Testis (tissue), 2 donors: ENCODE measurements at regions not wholly inside any gene's neighbourhood (a gene's known extent, or its start where the extent isn't known, plus 50 kb on each side); places are given as distances from the start of the nearest gene placed in this dataset.

Source experiments
- POLR2A ChIP-seq: fragments of 450-650 bp; IDR thresholded peaks from one replicate; pipeline ENCODE4 v1.6.1; 2017; ENCODE audit warnings: antibody characterized with exemption, mild to moderate bottlenecking, moderate library complexity
- TF ChIP-seq, protein P1 (sequence below), 3 experiments: fragments of 450-650 bp in 2 of 3; fragments of 200-600 bp in 1 of 3; sonication (generic) in 1 of 3; IDR thresholded peaks; one replicate each; pipeline ENCODE4 v1.5.1; 2016 to 2019; ENCODE audit warnings: antibody characterized with exemption in 3 of 3, mild to moderate bottlenecking in 2 of 3, moderate library complexity in 1 of 3

DNA sequence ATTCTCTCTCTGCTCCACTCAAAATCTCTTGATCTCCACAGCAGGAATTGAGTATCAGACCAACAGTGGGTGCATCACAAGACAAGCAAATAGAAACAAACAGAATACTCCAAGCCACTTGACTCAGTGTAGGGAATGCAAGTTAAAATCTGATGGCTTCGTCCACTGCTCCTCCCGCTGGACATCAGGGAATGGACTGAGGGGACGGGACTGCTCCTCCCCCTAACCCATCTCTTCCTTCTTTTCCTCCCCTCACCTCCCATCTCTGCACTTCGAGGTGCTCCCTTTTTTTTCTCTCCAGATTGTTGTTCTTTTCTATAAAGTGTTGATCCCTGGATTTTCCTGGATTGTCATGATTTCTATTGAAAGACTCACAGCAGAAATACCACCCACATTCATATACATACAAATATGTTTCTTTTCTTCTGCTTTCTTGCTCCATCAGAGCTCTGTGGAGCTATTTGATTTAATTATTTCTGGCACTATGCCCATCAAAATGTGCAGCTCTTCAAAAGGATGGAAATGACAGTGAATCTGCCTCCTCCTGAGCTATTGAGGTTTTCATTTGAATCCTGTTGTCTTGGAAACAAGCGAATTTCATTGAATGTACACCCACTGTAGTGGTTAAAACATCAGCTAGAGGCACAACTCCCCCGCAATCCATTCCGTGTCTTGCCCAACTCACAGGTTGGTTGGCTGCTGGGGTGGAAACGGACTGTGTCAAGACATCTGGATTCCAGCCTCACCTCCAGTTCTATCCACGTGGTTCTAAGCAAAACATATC lies 199.7 kb downstream of the SPTSSA start:
- no peak for TF ChIP-seq POLR2A
- TF ChIP-seq, protein P1, sequence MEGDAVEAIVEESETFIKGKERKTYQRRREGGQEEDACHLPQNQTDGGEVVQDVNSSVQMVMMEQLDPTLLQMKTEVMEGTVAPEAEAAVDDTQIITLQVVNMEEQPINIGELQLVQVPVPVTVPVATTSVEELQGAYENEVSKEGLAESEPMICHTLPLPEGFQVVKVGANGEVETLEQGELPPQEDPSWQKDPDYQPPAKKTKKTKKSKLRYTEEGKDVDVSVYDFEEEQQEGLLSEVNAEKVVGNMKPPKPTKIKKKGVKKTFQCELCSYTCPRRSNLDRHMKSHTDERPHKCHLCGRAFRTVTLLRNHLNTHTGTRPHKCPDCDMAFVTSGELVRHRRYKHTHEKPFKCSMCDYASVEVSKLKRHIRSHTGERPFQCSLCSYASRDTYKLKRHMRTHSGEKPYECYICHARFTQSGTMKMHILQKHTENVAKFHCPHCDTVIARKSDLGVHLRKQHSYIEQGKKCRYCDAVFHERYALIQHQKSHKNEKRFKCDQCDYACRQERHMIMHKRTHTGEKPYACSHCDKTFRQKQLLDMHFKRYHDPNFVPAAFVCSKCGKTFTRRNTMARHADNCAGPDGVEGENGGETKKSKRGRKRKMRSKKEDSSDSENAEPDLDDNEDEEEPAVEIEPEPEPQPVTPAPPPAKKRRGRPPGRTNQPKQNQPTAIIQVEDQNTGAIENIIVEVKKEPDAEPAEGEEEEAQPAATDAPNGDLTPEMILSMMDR (IDR thresholded peaks at IDR 0.05), result no peak
